CD14-positive monocyte (primary cell): ENCODE measurements at regions not wholly inside any gene's neighbourhood (a gene's known extent, or its start where the extent isn't known, plus 50 kb on each side); places are given as distances from the start of the nearest gene placed in this dataset.

Source experiments
- DNase-seq, 3 donors: peaks; one replicate each; pipeline ENCODE4 v3.0.0-alpha.2; 2011 to 2022
- H2AFZ ChIP-seq: 2 replicates; pipeline ENCODE4 v1.6.0; 2012; ENCODE audit warnings: mild to moderate bottlenecking, low read depth, low read length, inconsistent platforms; ENCODE audit not compliant: insufficient read depth, poor library complexity, severe bottlenecking
- H3K27ac ChIP-seq, 2 donors: 1 replicate in 1 of 2; 2 replicates in 1 of 2; pipeline ENCODE4 v1.5.1; 2012 to 2013; ENCODE audit warnings: low read length in 2 of 2, control low read depth in 1 of 2, inconsistent platforms in 1 of 2, low read depth in 1 of 2, mild to moderate bottlenecking in 1 of 2
- H3K27me3 ChIP-seq, 2 donors: one replicate each; pipeline versions ENCODE4 v1.6.0 to v1.6.1; 2011 to 2013; ENCODE audit warnings: low read length in 2 of 2; ENCODE audit not compliant: control insufficient read depth in 2 of 2, insufficient read depth in 2 of 2
- H3K36me3 ChIP-seq, 2 donors: replicated peaks in 1 of 2; 1 replicate in 1 of 2; 2 replicates in 1 of 2; pipeline versions ENCODE4 v1.5.1 to v1.6.1; 2012 to 2013; ENCODE audit warnings: low read length in 2 of 2, control low read depth in 1 of 2, inconsistent platforms in 1 of 2, mild to moderate bottlenecking in 1 of 2; ENCODE audit not compliant: insufficient read depth in 2 of 2, control insufficient read depth in 1 of 2
- H3K4me1 ChIP-seq, 2 donors: 1 replicate in 1 of 2; 2 replicates in 1 of 2; pipeline versions ENCODE4 v1.5.1 to v1.6.1; 2012 to 2013; ENCODE audit warnings: low read length in 2 of 2, control low read depth in 1 of 2, inconsistent platforms in 1 of 2, mild to moderate bottlenecking in 1 of 2, moderate library complexity in 1 of 2; ENCODE audit not compliant: insufficient read depth in 2 of 2, control insufficient read depth in 1 of 2
- H3K4me2 ChIP-seq: replicated peaks from 2 replicates; pipeline ENCODE3; 2012; ENCODE audit warnings: low read length, moderate library complexity, mild to moderate bottlenecking; ENCODE audit not compliant: poor library complexity, severe bottlenecking; ENCODE audit errors: extremely low read depth
- H3K4me3 ChIP-seq, 3 experiments: fragments of 200-600 bp in 1 of 3; sonication (generic) in 1 of 3; replicated peaks in 1 of 3; 1 replicate in 2 of 3; 2 replicates in 1 of 3; pipeline ENCODE4 v1.5.1; 2011 to 2013; ENCODE audit warnings: low read length in 3 of 3, mild to moderate bottlenecking in 3 of 3, control low read depth in 2 of 3, low read depth in 2 of 3, inconsistent platforms in 1 of 3, moderate library complexity in 1 of 3
- H3K79me2 ChIP-seq: 2 replicates; pipeline ENCODE4 v1.6.0; 2012; ENCODE audit warnings: mild to moderate bottlenecking, control low read depth, inconsistent platforms, low read length, moderate library complexity; ENCODE audit not compliant: insufficient read depth
- H3K9ac ChIP-seq: 2 replicates; pipeline ENCODE4 v1.6.0; 2017; ENCODE audit warnings: low read length, mild to moderate bottlenecking; ENCODE audit not compliant: insufficient read depth, poor library complexity, severe bottlenecking
- H3K9me3 ChIP-seq, 2 donors: replicated peaks in 1 of 2; 1 replicate in 1 of 2; 2 replicates in 1 of 2; pipeline versions ENCODE4 v1.5.1 to v1.6.1; 2012 to 2013; ENCODE audit warnings: low read length in 2 of 2, control low read depth in 1 of 2; ENCODE audit not compliant: control insufficient read depth in 1 of 2, insufficient read depth in 1 of 2
- H4K20me1 ChIP-seq: 2 replicates; pipeline ENCODE4 v1.6.0; 2012; ENCODE audit warnings: mild to moderate bottlenecking, low read length, control low read depth, moderate library complexity; ENCODE audit not compliant: insufficient read depth
- H3K27ac Mint-ChIP-seq, 7 donors: one replicate each; pipeline ENCODE4 v1.8.0; 2020; ENCODE audit warnings: mild to moderate bottlenecking in 7 of 7, mixed read lengths in 7 of 7, moderate library complexity in 6 of 7, inconsistent platforms in 2 of 7
- H3K27me3 Mint-ChIP-seq, 3 donors: one replicate each; pipeline ENCODE4 v1.8.0; 2021 to 2022; ENCODE audit warnings: low read depth in 3 of 3, mild to moderate bottlenecking in 3 of 3, mixed read lengths in 3 of 3, moderate library complexity in 3 of 3, inconsistent platforms in 1 of 3
- H3K36me3 Mint-ChIP-seq, 2 donors: one replicate each; pipeline ENCODE4 v1.8.0; 2020; ENCODE audit warnings: mixed read lengths in 2 of 2, inconsistent platforms in 1 of 2, mild to moderate bottlenecking in 1 of 2
- H3K4me1 Mint-ChIP-seq: one replicate; pipeline ENCODE4 v1.8.0; 2020; ENCODE audit warnings: mild to moderate bottlenecking, mixed read lengths
- H3K4me3 Mint-ChIP-seq, 2 donors: one replicate each; pipeline ENCODE4 v1.8.0; 2020; ENCODE audit warnings: mild to moderate bottlenecking in 2 of 2, mixed read lengths in 2 of 2, moderate library complexity in 1 of 2
- H3K9me3 Mint-ChIP-seq, 7 donors: one replicate each; pipeline ENCODE4 v1.8.0; 2020 to 2022; ENCODE audit warnings: mixed read lengths in 7 of 7, mild to moderate bottlenecking in 6 of 7, moderate library complexity in 6 of 7, inconsistent platforms in 2 of 7
- WGBS: methylation state at CpG from one replicate; pipeline ENCODE4 v1.1.5; 2013; ENCODE audit warnings: missing lambda C conversion rate; ENCODE audit not compliant: insufficient coverage; 5-methylcytosine and 5-hydroxymethylcytosine counted together
- intact Hi-C, 2 donors: fragments of 100-400 bp; cut with micrococcal nuclease; formaldehyde crosslinking; loops; one replicate each; pipeline versions ENCODE4 v1.15.0 to v1.15.1; 2023
- TF ChIP-seq, protein P1 (sequence below): fragments of 200-600 bp; IDR thresholded peaks from one replicate; pipeline ENCODE4 v1.8.0; 2022; ENCODE audit warnings: antibody characterized with exemption, mild to moderate bottlenecking

DNA sequence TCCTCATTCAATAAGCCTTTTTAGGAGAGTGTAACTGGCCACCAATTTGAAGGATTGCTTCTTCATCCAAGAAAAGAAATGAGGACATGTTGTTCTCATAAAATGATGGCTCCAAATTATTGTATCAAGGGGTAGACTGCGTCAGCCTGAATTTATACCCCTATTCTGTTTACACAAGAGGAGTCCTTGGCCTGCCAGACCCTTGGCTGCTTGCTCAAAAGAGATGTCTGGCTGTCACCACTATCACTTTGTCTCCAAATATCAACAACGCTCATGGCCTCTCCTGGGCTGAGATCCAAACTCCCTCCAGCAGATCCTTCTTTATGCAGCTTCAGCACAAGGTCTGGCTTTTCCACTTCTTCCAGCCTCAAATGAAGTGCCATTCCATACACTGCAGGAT is 127.9 kb downstream of the OR13H1 start:
- DNase-seq = no peak
- WGBS = no CpG with 5 or more reads among the region's 2 CpGs
- no peaks in the 10 kb centered on the region for H3K79me2 ChIP-seq
- H4K20me1 ChIP-seq = no peaks in the 10 kb centered on the region
- H3K4me1 ChIP-seq = no peaks in the 10 kb centered on the region
- no peak overlapping the region for H3K9ac ChIP-seq
- H3K4me3 ChIP-seq = no peak overlapping the region
- Mint-ChIP-seq H3K4me3 (no peak overlapping the region), H3K9me3 (peaks cover 0 to 1% (median 0%) of the 10 kb centered on the region in 7 donors), H3K36me3 (no peaks in the 10 kb centered on the region), H3K27me3 (peaks cover 0 to 21% (median 3%) of the 10 kb centered on the region in 3 donors), H3K27ac (no peak overlapping the region), H3K4me1 (no peaks in the 10 kb centered on the region)
- H3K27me3 ChIP-seq = peaks cover 0 to 7% of the 10 kb centered on the region in 2 donors
- no peak overlapping the region for H3K4me2 ChIP-seq
- no peak overlapping the region for H3K27ac ChIP-seq
- no peaks in the 10 kb centered on the region for H3K36me3 ChIP-seq
- no peaks in the 10 kb centered on the region for H3K9me3 ChIP-seq
- intact Hi-C loops = no loop called here
- no peak overlapping the region for H2AFZ ChIP-seq
- TF ChIP-seq, protein P1, sequence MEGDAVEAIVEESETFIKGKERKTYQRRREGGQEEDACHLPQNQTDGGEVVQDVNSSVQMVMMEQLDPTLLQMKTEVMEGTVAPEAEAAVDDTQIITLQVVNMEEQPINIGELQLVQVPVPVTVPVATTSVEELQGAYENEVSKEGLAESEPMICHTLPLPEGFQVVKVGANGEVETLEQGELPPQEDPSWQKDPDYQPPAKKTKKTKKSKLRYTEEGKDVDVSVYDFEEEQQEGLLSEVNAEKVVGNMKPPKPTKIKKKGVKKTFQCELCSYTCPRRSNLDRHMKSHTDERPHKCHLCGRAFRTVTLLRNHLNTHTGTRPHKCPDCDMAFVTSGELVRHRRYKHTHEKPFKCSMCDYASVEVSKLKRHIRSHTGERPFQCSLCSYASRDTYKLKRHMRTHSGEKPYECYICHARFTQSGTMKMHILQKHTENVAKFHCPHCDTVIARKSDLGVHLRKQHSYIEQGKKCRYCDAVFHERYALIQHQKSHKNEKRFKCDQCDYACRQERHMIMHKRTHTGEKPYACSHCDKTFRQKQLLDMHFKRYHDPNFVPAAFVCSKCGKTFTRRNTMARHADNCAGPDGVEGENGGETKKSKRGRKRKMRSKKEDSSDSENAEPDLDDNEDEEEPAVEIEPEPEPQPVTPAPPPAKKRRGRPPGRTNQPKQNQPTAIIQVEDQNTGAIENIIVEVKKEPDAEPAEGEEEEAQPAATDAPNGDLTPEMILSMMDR = no peak

DNA sequence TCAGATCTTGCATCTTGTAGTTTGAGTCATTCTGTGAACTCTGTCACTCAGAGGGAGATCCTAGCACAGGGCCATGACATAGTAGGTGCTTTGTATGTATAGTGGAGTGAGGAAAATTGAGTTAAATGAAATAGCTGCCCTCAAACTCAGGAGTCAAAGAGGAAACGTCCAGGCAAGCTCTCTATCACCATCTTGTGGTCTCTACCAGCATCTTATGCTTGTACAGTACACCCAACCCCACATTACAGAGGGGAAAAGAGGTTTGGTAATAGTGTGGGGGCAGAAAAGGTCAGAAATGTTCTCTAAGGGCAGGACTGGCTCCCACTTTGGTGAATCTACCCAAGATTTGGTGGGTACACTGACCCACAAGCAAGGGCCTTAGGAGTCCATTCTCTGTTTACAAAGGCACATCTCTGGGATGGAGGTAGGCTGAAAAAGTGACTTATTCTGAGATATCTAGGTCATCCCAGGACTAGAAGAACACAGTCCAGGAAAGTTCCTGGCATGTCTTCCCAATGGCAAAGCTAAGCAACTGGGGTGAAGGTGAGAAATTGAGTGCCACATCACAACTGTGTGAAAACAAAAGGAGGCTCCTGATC is 131.8 kb downstream of the OR13H1 start:
- TF ChIP-seq, protein P1 = peak; percentile 13
- Mint-ChIP-seq H3K4me3 (no peak overlapping the region), H3K27ac (no peak overlapping the region), H3K27me3 (peaks cover 0 to 34% (median 5%) of the 10 kb centered on the region in 3 donors), H3K4me1 (no peaks in the 10 kb centered on the region), H3K36me3 (no peaks in the 10 kb centered on the region), H3K9me3 (no peaks in the 10 kb centered on the region)
- DNase-seq = no peak
- no peak overlapping the region for H3K4me3 ChIP-seq
- H3K4me2 ChIP-seq = no peak overlapping the region
- no CpG with 5 or more reads among the region's 1 CpG for WGBS
- H3K79me2 ChIP-seq = no peaks in the 10 kb centered on the region
- H3K9me3 ChIP-seq = no peaks in the 10 kb centered on the region
- H4K20me1 ChIP-seq = no peaks in the 10 kb centered on the region
- H3K27me3 ChIP-seq = peaks cover 0 to 11% of the 10 kb centered on the region in 2 donors
- intact Hi-C loops = no loop called here
- H3K4me1 ChIP-seq = no peaks in the 10 kb centered on the region
- no peak overlapping the region for H2AFZ ChIP-seq
- no peaks in the 10 kb centered on the region for H3K36me3 ChIP-seq
- H3K9ac ChIP-seq = no peak overlapping the region
- H3K27ac ChIP-seq = no peak overlapping the region
